GM23338 (cell line): ENCODE measurements at regions not wholly inside any gene's neighbourhood (a gene's known extent, or its start where the extent isn't known, plus 50 kb on each side); places are given as distances from the start of the nearest gene placed in this dataset.

ENCODE experiments used
- ATAC-seq: fragments of 200-7000 bp; cut with Tn5 transposase; 3 replicates; pipeline ENCODE4 v1.9.1; 2020
- DNase-seq: peaks from one replicate; pipeline ENCODE4 v3.0.0-alpha.2; 2015; ENCODE audit warnings: low spot score
- H2AFZ ChIP-seq: fragments of 200-600 bp; sonication (generic); 2 replicates; pipeline ENCODE4 v1.8.0; 2016; ENCODE audit warnings: antibody characterized with exemption, mild to moderate bottlenecking, moderate library complexity
- H3F3A ChIP-seq: fragments of 200-600 bp; sonication (generic); replicated peaks from 2 replicates; pipeline ENCODE4 v1.8.0; 2017; ENCODE audit warnings: antibody characterized with exemption, mixed run types, low read depth
- H3K27ac ChIP-seq: fragments of 200-600 bp; sonication (generic); 2 replicates; pipeline ENCODE4 v1.6.1; 2016; ENCODE audit warnings: low read depth
- H3K27me3 ChIP-seq: fragments of 200-600 bp; sonication (generic); 2 replicates; pipeline ENCODE4 v1.8.0; 2016; ENCODE audit warnings: mild to moderate bottlenecking, mixed run types, moderate library complexity; ENCODE audit not compliant: insufficient read depth
- H3K36me3 ChIP-seq: fragments of 200-600 bp; sonication (generic); 2 replicates; pipeline ENCODE4 v1.8.0; 2016; ENCODE audit warnings: mild to moderate bottlenecking; ENCODE audit not compliant: insufficient read depth
- H3K4me1 ChIP-seq: fragments of 200-600 bp; sonication (generic); 2 replicates; pipeline ENCODE4 v1.8.0; 2016; ENCODE audit warnings: mild to moderate bottlenecking, moderate library complexity; ENCODE audit not compliant: insufficient read depth
- H3K4me2 ChIP-seq: fragments of 200-600 bp; sonication (generic); 2 replicates; pipeline ENCODE4 v1.7.1; 2017; ENCODE audit warnings: mixed run types
- H3K4me3 ChIP-seq: fragments of 200-600 bp; sonication (generic); 2 replicates; pipeline ENCODE4 v1.6.1; 2016; ENCODE audit warnings: mixed run types
- H3K79me2 ChIP-seq: fragments of 200-600 bp; sonication (generic); replicated peaks from 2 replicates; pipeline ENCODE4 v1.8.0; 2017; ENCODE audit warnings: mild to moderate bottlenecking; ENCODE audit not compliant: insufficient read depth
- H3K9me2 ChIP-seq: fragments of 200-600 bp; sonication (generic); 2 replicates; pipeline ENCODE4 v1.8.0; 2017; ENCODE audit not compliant: insufficient read depth
- H4K20me1 ChIP-seq: fragments of 200-600 bp; sonication (generic); replicated peaks from 2 replicates; pipeline ENCODE4 v1.8.0; 2017; ENCODE audit warnings: mild to moderate bottlenecking; ENCODE audit not compliant: insufficient read depth
- H3K27ac Mint-ChIP-seq: 2 replicates; pipeline ENCODE4 v1.8.0; 2020; ENCODE audit warnings: inconsistent platforms, mild to moderate bottlenecking, moderate library complexity, mixed read lengths
- H3K27me3 Mint-ChIP-seq: 3 replicates; pipeline ENCODE4 v1.8.0; 2022; ENCODE audit warnings: low read depth, mild to moderate bottlenecking, moderate library complexity, mixed read lengths, inconsistent platforms; ENCODE audit not compliant: insufficient read depth, poor library complexity
- H3K36me3 Mint-ChIP-seq: 3 replicates; pipeline ENCODE4 v1.8.0; 2021; ENCODE audit warnings: low read depth, mild to moderate bottlenecking, inconsistent platforms, moderate library complexity, mixed read lengths
- H3K4me1 Mint-ChIP-seq: 3 replicates; pipeline ENCODE4 v1.8.0; 2020; ENCODE audit warnings: mild to moderate bottlenecking, inconsistent platforms, mixed read lengths
- H3K4me3 Mint-ChIP-seq: 3 replicates; pipeline ENCODE4 v1.8.0; 2021; ENCODE audit warnings: moderate library complexity, mild to moderate bottlenecking, inconsistent platforms, mixed read lengths
- H3K9me3 Mint-ChIP-seq: 3 replicates; pipeline ENCODE4 v1.8.0; 2020; ENCODE audit warnings: moderate library complexity, mild to moderate bottlenecking, inconsistent platforms, mixed read lengths
- CREB1 ChIP-seq: fragments of 250-450 bp; sonication (Bioruptor Pico); IDR thresholded peaks from 2 replicates; pipeline ENCODE4 v1.5.0; 2020; ENCODE audit warnings: low read depth, mild to moderate bottlenecking, moderate library complexity
- EZH2 ChIP-seq: fragments of 200-600 bp; sonication (generic); IDR thresholded peaks from one replicate; pipeline ENCODE4 v1.8.0; 2017; ENCODE audit warnings: antibody characterized with exemption, mild to moderate bottlenecking, low read depth; ENCODE audit not compliant: unreplicated experiment
- EZH2phosphoT487 ChIP-seq: fragments of 200-600 bp; sonication (generic); IDR thresholded peaks from one replicate; pipeline ENCODE4 v1.8.1; 2018; ENCODE audit warnings: antibody characterized with exemption; ENCODE audit not compliant: unreplicated experiment
- JUNB ChIP-seq: IDR thresholded peaks from one replicate; pipeline ENCODE4 v1.6.1; 2016; ENCODE audit warnings: antibody characterized with exemption; ENCODE audit not compliant: unreplicated experiment
- STAT1 ChIP-seq: IDR thresholded peaks from one replicate; pipeline ENCODE4 v1.6.1; 2016; ENCODE audit warnings: antibody characterized with exemption; ENCODE audit not compliant: unreplicated experiment
- ZNF114 ChIP-seq: fragments of 250-450 bp; sonication (Bioruptor Pico); IDR thresholded peaks from 2 replicates; pipeline ENCODE4 v1.5.0; 2020; ENCODE audit warnings: mild to moderate bottlenecking, moderate library complexity
- ZNF462 ChIP-seq: fragments of 250-450 bp; sonication (Bioruptor Pico); IDR thresholded peaks from 2 replicates; pipeline ENCODE4 v1.5.0; 2020; ENCODE audit warnings: mild to moderate bottlenecking, moderate library complexity
- TF ChIP-seq, protein P1 (sequence below): IDR thresholded peaks from 2 replicates; pipeline ENCODE4 v1.6.1; 2016; ENCODE audit warnings: antibody characterized with exemption
- TF ChIP-seq, protein P2 (sequence below), 2 experiments: fragments of 200-600 bp in 1 of 2; sonication (generic) in 1 of 2; conservative IDR thresholded peaks; 2 replicates each; pipeline versions ENCODE4 v1.5.1 to v1.6.1; 2016 to 2017; ENCODE audit warnings: antibody characterized with exemption in 2 of 2, low read depth in 2 of 2, mild to moderate bottlenecking in 2 of 2, moderate library complexity in 1 of 2

DNA sequence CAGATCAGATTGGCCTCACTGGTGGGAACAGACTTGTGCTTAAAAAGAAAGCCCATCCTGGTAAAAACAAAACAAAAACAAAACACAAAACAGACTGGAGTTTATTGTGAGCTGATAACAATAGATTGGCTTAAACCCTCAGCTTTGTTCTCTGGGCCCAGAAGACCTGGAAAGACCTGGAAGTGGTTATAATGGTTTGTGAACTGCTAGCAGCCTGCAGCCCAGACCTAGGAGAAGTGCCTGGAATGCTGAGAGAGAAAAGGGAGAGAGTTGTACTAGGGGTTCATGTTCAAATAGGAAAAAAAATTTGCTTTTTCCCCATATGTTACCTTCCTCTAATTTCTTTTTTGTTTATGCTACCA lies 396.6 kb downstream of the DMAC1 start:
- H3K4me3 ChIP-seq, result peak overlapping the region; percentile 17; the same call in 1 of the 2 replicates
- H3K9me2 ChIP-seq, result peaks cover 9% of the 10 kb centered on the region
- peaks cover 4% of the 10 kb centered on the region for H3K27me3 Mint-ChIP-seq
- H3K9me3 Mint-ChIP-seq, result peaks cover 3% of the 10 kb centered on the region; the same call in 1 of the 3 replicates
- no peaks in the 10 kb centered on the region for H3K27me3 ChIP-seq
- ATAC-seq (no peak; the same call in 2 of the 3 replicates), DNase-seq (no peak)
- H3K27ac Mint-ChIP-seq, result peak overlapping the region; percentile 19; the same call in 1 of the 2 replicates
- no peak overlapping the region for H3K4me3 Mint-ChIP-seq
- H3K36me3 ChIP-seq, result no peaks in the 10 kb centered on the region
- no peaks in the 10 kb centered on the region for H4K20me1 ChIP-seq
- peaks cover 32% of the 10 kb centered on the region for H3K4me1 ChIP-seq
- H3K79me2 ChIP-seq, result no peaks in the 10 kb centered on the region
- no peak for TF ChIP-seq ZNF114 (CRISPR knock-in tag)
- no peaks in the 10 kb centered on the region for H3K36me3 Mint-ChIP-seq
- peak overlapping the region; percentile 30; the same call in 1 of the 2 replicates for H3K27ac ChIP-seq
- H2AFZ ChIP-seq, result peak overlapping the region; percentile 53; the same call in 1 of the 2 replicates
- peaks cover 49% of the 10 kb centered on the region for H3K4me1 Mint-ChIP-seq
- H3F3A ChIP-seq, result no peaks in the 10 kb centered on the region
- peak overlapping the region; percentile 61 for H3K4me2 ChIP-seq

DNA sequence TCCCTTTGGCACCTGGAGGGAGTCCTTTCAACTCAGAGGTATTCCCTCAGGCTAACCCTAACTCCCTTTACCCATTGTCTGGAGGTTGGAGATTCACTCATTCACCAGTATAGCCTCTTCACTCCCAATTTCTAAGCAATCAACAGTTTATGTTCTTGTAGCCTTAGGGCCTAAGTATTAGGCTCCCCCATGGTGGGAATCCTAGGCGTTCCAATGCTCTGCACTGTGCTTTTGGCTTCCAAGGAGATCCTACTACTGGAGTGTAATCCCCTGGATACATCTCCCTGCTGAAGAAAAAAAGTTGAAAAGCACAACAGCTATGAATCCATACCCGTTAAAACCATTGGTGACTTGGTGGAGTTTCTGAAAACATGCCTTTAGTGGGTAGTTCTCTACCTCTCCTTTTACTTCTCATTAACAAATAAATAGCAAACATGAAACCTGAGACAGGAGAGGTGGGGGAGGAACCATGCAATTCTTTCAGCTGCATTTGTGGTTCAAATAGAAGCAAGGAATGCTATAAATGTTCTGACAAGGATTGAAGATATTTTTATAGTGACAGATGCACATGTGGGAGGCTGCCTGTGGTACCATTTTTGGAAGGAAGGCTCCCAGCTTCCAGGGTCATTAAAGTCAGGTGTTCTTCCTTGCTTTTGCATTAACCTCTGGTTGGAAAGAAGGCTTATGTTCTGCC lies 397.1 kb downstream of the DMAC1 start:
- Histone ChIP-seq H3K27me3 (no peaks in the 10 kb centered on the region), H3K4me2 (peak overlapping the region; percentile 61), H3K27ac (peak overlapping the region; percentile 30; the same call in 1 of the 2 replicates), H3K9me2 (peaks cover 9% of the 10 kb centered on the region), H2AFZ (peak overlapping the region; percentile 53; the same call in 1 of the 2 replicates), H3K4me3 (peak overlapping the region; percentile 17; the same call in 1 of the 2 replicates), H4K20me1 (no peaks in the 10 kb centered on the region), H3K4me1 (peaks cover 32% of the 10 kb centered on the region), H3K36me3 (no peaks in the 10 kb centered on the region), H3K79me2 (no peaks in the 10 kb centered on the region), H3F3A (no peaks in the 10 kb centered on the region)
- DNase-seq, result peak; percentile 36
- peak; percentile 72 for ATAC-seq
- no peak overlapping the region for H3K27ac Mint-ChIP-seq
- H3K27me3 Mint-ChIP-seq, result peaks cover 1% of the 10 kb centered on the region
- H3K4me3 Mint-ChIP-seq, result no peak overlapping the region
- no peaks in the 10 kb centered on the region for H3K36me3 Mint-ChIP-seq
- H3K9me3 Mint-ChIP-seq, result peaks cover under 1% of the 10 kb centered on the region; the same call in 1 of the 3 replicates
- peaks cover 49% of the 10 kb centered on the region for H3K4me1 Mint-ChIP-seq
- TF ChIP-seq STAT1 (no peak), ZNF462 (CRISPR knock-in tag) (no peak; the same call in 1 of the 2 replicates), EZH2phosphoT487 (no peak), CREB1 (no peak), EZH2 (no peak), JUNB (no peak)
- TF ChIP-seq, protein P1, sequence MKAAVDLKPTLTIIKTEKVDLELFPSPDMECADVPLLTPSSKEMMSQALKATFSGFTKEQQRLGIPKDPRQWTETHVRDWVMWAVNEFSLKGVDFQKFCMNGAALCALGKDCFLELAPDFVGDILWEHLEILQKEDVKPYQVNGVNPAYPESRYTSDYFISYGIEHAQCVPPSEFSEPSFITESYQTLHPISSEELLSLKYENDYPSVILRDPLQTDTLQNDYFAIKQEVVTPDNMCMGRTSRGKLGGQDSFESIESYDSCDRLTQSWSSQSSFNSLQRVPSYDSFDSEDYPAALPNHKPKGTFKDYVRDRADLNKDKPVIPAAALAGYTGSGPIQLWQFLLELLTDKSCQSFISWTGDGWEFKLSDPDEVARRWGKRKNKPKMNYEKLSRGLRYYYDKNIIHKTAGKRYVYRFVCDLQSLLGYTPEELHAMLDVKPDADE, result no peak
- TF ChIP-seq, protein P2, sequence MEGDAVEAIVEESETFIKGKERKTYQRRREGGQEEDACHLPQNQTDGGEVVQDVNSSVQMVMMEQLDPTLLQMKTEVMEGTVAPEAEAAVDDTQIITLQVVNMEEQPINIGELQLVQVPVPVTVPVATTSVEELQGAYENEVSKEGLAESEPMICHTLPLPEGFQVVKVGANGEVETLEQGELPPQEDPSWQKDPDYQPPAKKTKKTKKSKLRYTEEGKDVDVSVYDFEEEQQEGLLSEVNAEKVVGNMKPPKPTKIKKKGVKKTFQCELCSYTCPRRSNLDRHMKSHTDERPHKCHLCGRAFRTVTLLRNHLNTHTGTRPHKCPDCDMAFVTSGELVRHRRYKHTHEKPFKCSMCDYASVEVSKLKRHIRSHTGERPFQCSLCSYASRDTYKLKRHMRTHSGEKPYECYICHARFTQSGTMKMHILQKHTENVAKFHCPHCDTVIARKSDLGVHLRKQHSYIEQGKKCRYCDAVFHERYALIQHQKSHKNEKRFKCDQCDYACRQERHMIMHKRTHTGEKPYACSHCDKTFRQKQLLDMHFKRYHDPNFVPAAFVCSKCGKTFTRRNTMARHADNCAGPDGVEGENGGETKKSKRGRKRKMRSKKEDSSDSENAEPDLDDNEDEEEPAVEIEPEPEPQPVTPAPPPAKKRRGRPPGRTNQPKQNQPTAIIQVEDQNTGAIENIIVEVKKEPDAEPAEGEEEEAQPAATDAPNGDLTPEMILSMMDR (conservative IDR thresholded peaks at IDR 0.05; ENCODE audit: low read depth in 2 of 2), result no peak
